ENCODE measurements at regions not wholly inside any gene's neighbourhood (a gene's known extent, or its start where the extent isn't known, plus 50 kb on each side); places are given as distances from the start of the nearest gene placed in this dataset.

DNA sequence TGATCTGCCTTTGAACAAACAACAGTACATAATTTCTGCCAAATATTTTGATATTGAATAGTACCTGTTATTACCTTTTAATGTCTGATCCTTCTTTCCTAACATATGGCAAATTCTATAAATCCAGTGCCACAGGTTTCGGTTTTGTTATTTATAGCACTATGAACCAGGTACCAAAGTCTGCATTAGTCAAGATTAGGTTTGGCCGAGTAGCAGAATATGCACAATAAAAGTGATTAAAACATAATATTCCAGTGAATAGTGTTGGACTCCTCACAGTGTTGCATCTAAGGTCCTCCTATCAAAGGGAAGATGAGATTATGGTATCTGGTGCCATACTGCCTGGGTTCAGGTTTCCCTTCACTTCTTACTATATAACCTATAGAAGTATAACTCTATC is 599.0 kb downstream of the ZPLD1 start:
- Histone ChIP-seq H2AFZ (ENCODE audit: low read length) (no peak overlapping the region), H3K14ac (ENCODE audit: insufficient read depth, low read length) (no peak overlapping the region), H4K20me1 (ENCODE audit: control insufficient read depth, insufficient read depth, insufficient read length) (no peaks in the 10 kb centered on the region), H2BK15ac (ENCODE audit: low read depth, low read length) (no peak overlapping the region), H2AK5ac (ENCODE audit: insufficient read length, low read length) (no peak overlapping the region), H3K4me1 (ENCODE audit: insufficient read depth, low read length) (no peaks in the 10 kb centered on the region), H3K18ac (ENCODE audit: insufficient read length, low read depth, low read length) (no peak overlapping the region), H4K91ac (ENCODE audit: insufficient read length, low read depth, low read length) (no peak overlapping the region), H3K4me2 (ENCODE audit: insufficient read depth, insufficient read length, low read length) (no peak overlapping the region), H3K56ac (ENCODE audit: insufficient read length, low read depth, low read length) (no peak overlapping the region), H3T11ph (ENCODE audit: low read length) (no peak overlapping the region), H3K23ac (ENCODE audit: insufficient read length, low read depth, low read length) (no peak overlapping the region), H3K79me2 (ENCODE audit: insufficient read depth, low read length) (no peaks in the 10 kb centered on the region), H2BK120ac (ENCODE audit: low read depth, low read length, poor library complexity, severe bottlenecking) (no peak overlapping the region), H3K23me2 (ENCODE audit: insufficient read length, low read depth, low read length, poor library complexity, severe bottlenecking) (no peaks in the 10 kb centered on the region), H4K5ac (ENCODE audit: insufficient read length, low read depth, low read length) (no peak overlapping the region), H3K4ac (ENCODE audit: low read depth, low read length) (no peak overlapping the region), H2BK12ac (ENCODE audit: insufficient read length, low read depth, low read length) (no peak overlapping the region), H3K27ac (ENCODE audit: insufficient read length, low read depth, low read length) (no peak overlapping the region), H3K9me3 (ENCODE audit: control insufficient read depth, low read depth, low read length) (no peaks in the 10 kb centered on the region), H3K27me3 (ENCODE audit: insufficient read depth, low read length) (no peaks in the 10 kb centered on the region), H4K8ac (replicated peaks; ENCODE audit: insufficient read length, low read depth, low read length) (no peak overlapping the region), H3K9ac (ENCODE audit: extremely low read depth, insufficient read length, low read length) (no peak overlapping the region), H2BK20ac (ENCODE audit: low read depth, low read length, poor library complexity, severe bottlenecking) (no peak overlapping the region), H3K79me1 (ENCODE audit: insufficient read depth, low read depth, low read length, poor library complexity, severe bottlenecking) (no peaks in the 10 kb centered on the region), H2BK5ac (ENCODE audit: insufficient read length, low read length) (no peak overlapping the region)
- DNase-seq = no peak
- Mint-ChIP-seq H3K36me3 (ENCODE audit: insufficient read depth in 1 of 3, low read depth in 3 of 3) (no peaks in the 10 kb centered on the region), H3K9me3 (peaks cover 2 to 3% of the 10 kb centered on the region in 2 experiments; a peak in 1 of 5 replicates), H3K27me3 (ENCODE audit: low read depth) (no peaks in the 10 kb centered on the region), H3K4me3 (no peak overlapping the region), H3K4me1 (no peaks in the 10 kb centered on the region), H3K27ac (no peak overlapping the region)
- no CpG with 5 or more reads among the region's 2 CpGs for WGBS (ENCODE audit: extremely low coverage, insufficient read length, low lambda C conversion rate)
- TF ChIP-seq, protein P1, sequence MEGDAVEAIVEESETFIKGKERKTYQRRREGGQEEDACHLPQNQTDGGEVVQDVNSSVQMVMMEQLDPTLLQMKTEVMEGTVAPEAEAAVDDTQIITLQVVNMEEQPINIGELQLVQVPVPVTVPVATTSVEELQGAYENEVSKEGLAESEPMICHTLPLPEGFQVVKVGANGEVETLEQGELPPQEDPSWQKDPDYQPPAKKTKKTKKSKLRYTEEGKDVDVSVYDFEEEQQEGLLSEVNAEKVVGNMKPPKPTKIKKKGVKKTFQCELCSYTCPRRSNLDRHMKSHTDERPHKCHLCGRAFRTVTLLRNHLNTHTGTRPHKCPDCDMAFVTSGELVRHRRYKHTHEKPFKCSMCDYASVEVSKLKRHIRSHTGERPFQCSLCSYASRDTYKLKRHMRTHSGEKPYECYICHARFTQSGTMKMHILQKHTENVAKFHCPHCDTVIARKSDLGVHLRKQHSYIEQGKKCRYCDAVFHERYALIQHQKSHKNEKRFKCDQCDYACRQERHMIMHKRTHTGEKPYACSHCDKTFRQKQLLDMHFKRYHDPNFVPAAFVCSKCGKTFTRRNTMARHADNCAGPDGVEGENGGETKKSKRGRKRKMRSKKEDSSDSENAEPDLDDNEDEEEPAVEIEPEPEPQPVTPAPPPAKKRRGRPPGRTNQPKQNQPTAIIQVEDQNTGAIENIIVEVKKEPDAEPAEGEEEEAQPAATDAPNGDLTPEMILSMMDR (conservative IDR thresholded peaks at IDR 0.05) = no peak
